ENCODE measurements at regions not wholly inside any gene's neighbourhood (a gene's known extent, or its start where the extent isn't known, plus 50 kb on each side); places are given as distances from the start of the nearest gene placed in this dataset.

DNA sequence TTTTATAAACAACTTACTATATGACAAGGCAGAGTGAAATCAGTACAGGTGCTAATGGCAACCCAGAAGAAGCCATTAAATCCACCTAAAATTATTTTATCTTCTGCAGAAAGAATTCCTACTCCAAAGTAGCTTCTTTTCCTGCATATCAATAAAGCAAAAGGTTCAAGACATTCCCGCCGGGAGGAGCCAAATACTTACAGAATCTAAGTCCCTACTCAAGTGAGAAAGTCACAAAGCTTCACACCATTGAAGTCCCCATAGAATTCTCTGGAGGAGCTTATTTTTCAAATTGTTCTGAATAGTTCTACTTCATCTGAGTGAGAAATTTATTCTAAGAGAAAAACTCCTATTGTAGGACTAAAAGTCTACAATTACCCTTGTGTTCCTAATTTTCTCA, 233.7 kb upstream of the HNRNPA3 start:
- no peak for TF ChIP-seq EZH2 (IDR thresholded peaks at IDR 0.05; ENCODE audit: low read depth)
- TF ChIP-seq, protein P1, sequence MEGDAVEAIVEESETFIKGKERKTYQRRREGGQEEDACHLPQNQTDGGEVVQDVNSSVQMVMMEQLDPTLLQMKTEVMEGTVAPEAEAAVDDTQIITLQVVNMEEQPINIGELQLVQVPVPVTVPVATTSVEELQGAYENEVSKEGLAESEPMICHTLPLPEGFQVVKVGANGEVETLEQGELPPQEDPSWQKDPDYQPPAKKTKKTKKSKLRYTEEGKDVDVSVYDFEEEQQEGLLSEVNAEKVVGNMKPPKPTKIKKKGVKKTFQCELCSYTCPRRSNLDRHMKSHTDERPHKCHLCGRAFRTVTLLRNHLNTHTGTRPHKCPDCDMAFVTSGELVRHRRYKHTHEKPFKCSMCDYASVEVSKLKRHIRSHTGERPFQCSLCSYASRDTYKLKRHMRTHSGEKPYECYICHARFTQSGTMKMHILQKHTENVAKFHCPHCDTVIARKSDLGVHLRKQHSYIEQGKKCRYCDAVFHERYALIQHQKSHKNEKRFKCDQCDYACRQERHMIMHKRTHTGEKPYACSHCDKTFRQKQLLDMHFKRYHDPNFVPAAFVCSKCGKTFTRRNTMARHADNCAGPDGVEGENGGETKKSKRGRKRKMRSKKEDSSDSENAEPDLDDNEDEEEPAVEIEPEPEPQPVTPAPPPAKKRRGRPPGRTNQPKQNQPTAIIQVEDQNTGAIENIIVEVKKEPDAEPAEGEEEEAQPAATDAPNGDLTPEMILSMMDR (conservative IDR thresholded peaks at IDR 0.05): no peak

Measured in PC-9 (cell line).